ENCODE measurements at regions not wholly inside any gene's neighbourhood (a gene's known extent, or its start where the extent isn't known, plus 50 kb on each side); places are given as distances from the start of the nearest gene placed in this dataset.
"Not testable (repeated sequence)": the region's sequence is repeated elsewhere in the genome, so short reads cannot be mapped to it uniquely, and the experiment has no call there.

DNA sequence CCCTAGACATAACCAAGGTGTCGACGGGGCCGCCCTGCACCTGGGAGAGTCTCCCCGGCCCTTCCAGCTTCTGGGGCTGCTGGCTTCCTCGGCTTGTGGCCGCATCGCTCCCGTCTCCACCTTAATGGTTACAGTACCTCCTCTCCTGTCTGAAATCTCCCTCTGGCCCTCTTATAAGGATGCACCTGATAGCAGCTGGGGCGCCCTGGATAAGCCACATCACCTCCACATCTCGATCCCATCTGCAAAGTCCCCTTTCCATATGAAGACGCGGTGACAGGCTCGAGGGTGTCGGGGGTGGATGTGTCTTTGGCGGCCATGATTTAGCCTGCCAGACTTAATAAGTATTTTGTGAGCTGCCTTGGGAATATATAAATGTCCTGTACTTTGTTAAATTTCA lies 169.0 kb downstream of the NPIPB11 start:
- TF ChIP-seq, protein P1, sequence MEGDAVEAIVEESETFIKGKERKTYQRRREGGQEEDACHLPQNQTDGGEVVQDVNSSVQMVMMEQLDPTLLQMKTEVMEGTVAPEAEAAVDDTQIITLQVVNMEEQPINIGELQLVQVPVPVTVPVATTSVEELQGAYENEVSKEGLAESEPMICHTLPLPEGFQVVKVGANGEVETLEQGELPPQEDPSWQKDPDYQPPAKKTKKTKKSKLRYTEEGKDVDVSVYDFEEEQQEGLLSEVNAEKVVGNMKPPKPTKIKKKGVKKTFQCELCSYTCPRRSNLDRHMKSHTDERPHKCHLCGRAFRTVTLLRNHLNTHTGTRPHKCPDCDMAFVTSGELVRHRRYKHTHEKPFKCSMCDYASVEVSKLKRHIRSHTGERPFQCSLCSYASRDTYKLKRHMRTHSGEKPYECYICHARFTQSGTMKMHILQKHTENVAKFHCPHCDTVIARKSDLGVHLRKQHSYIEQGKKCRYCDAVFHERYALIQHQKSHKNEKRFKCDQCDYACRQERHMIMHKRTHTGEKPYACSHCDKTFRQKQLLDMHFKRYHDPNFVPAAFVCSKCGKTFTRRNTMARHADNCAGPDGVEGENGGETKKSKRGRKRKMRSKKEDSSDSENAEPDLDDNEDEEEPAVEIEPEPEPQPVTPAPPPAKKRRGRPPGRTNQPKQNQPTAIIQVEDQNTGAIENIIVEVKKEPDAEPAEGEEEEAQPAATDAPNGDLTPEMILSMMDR (IDR thresholded peaks at IDR 0.05): not testable (repeated sequence)
- TF ChIP-seq POLR2A (IDR thresholded peaks at IDR 0.05): not testable (repeated sequence)

Measured in uterus (tissue), 2 donors.